HEK293 (cell line): ENCODE measurements at regions not wholly inside any gene's neighbourhood (a gene's known extent, or its start where the extent isn't known, plus 50 kb on each side); places are given as distances from the start of the nearest gene placed in this dataset.

Experiments used
- CTCF ChIA-PET: fragments of 350-600 bp; formaldehyde crosslinking; extraction: SDS; loops from one replicate; lab custom pipeline; 2021; ENCODE audit warnings: antibody characterized with exemption; lab: Yijun Ruan, JAX
- POLR2A ChIA-PET: fragments of 300-600 bp; formaldehyde crosslinking; extraction: SDS; loops from one replicate; lab custom pipeline; 2020; ENCODE audit warnings: antibody characterized with exemption, inconsistent platforms; lab: Yijun Ruan, JAX
- H3K27ac ChIP-seq: fragments of 200-500 bp; sonication (Bioruptor generic); 2 replicates; pipeline ENCODE4 v1.5.1; 2014; ENCODE audit warnings: low read depth, low read length, control low read depth, inconsistent platforms; ENCODE audit errors: extremely low read depth
- H3K36me3 ChIP-seq, 2 experiments: fragments of 200-500 bp in 1 of 2; sonication (Bioruptor generic) in 1 of 2; 1 replicate in 1 of 2; 2 replicates in 1 of 2; pipeline ENCODE4 v1.5.1; 2014 to 2017; ENCODE audit warnings: inconsistent platforms in 2 of 2, low read length in 2 of 2; ENCODE audit not compliant: control insufficient read depth in 2 of 2, insufficient read depth in 1 of 2
- H3K4me1 ChIP-seq: fragments of 200-500 bp; sonication (Bioruptor generic); 2 replicates; pipeline ENCODE4 v1.5.1; 2014; ENCODE audit warnings: mild to moderate bottlenecking, low read length, inconsistent platforms; ENCODE audit not compliant: control insufficient read depth, insufficient read depth
- H3K4me3 ChIP-seq: 2 replicates; pipeline ENCODE4 v1.5.1; 2011; ENCODE audit warnings: low read depth, mild to moderate bottlenecking, control low read depth, low read length, moderate library complexity
- H3K9me3 ChIP-seq: fragments of 200-500 bp; sonication (Bioruptor generic); 2 replicates; pipeline ENCODE4 v1.5.1; 2014; ENCODE audit warnings: low read depth, low read length, inconsistent platforms; ENCODE audit not compliant: control insufficient read depth, insufficient read depth
- BCL11B ChIP-seq: fragments of 450-650 bp; formaldehyde crosslinking; IDR thresholded peaks from 2 replicates; pipeline ENCODE4 v1.5.1; 2016; ENCODE audit warnings: low read depth, missing biosample characterization, missing genetic modification characterization
- GLIS1 ChIP-seq: fragments of 450-650 bp; formaldehyde crosslinking; IDR thresholded peaks from 2 replicates; pipeline ENCODE4 v1.5.1; 2016; ENCODE audit warnings: missing biosample characterization, missing genetic modification characterization
- HOXC10 ChIP-seq: sonication (generic); formaldehyde crosslinking; IDR thresholded peaks from 2 replicates; pipeline ENCODE4 v1.8.1; 2023; ENCODE audit warnings: mild to moderate bottlenecking, missing genetic modification reagents
- KLF9 ChIP-seq: fragments of 450-650 bp; formaldehyde crosslinking; IDR thresholded peaks from 2 replicates; pipeline ENCODE4 v1.5.1; 2016; ENCODE audit warnings: missing biosample characterization, missing genetic modification characterization, low read depth
- MYNN ChIP-seq: fragments of 450-650 bp; formaldehyde crosslinking; IDR thresholded peaks from 2 replicates; pipeline ENCODE4 v1.5.1; 2016; ENCODE audit warnings: missing biosample characterization, missing genetic modification characterization, borderline replicate concordance
- OVOL3 ChIP-seq: fragments of 450-650 bp; formaldehyde crosslinking; IDR thresholded peaks from 2 replicates; pipeline ENCODE4 v1.5.1; 2016; ENCODE audit warnings: missing biosample characterization, missing genetic modification characterization
- PRDM4 ChIP-seq: fragments of 450-650 bp; formaldehyde crosslinking; IDR thresholded peaks from 2 replicates; pipeline ENCODE4 v1.5.1; 2017; ENCODE audit warnings: missing biosample characterization, missing genetic modification characterization
- REST ChIP-seq: fragments of 450-650 bp; formaldehyde crosslinking; IDR thresholded peaks from 2 replicates; pipeline ENCODE4 v1.5.1; 2016; ENCODE audit warnings: missing biosample characterization, missing genetic modification characterization
- SCRT2 ChIP-seq: fragments of 450-650 bp; formaldehyde crosslinking; IDR thresholded peaks from 2 replicates; pipeline ENCODE4 v1.5.1; 2016; ENCODE audit warnings: missing biosample characterization, missing genetic modification characterization
- WT1 ChIP-seq: fragments of 450-650 bp; formaldehyde crosslinking; IDR thresholded peaks from 2 replicates; pipeline ENCODE4 v1.5.1; 2016; ENCODE audit warnings: missing biosample characterization, missing genetic modification characterization
- YY1 ChIP-seq: fragments of 450-650 bp; formaldehyde crosslinking; IDR thresholded peaks from 2 replicates; pipeline ENCODE4 v1.5.1; 2018; ENCODE audit warnings: missing biosample characterization, missing genetic modification characterization
- ZBTB6 ChIP-seq: fragments of 450-650 bp; formaldehyde crosslinking; IDR thresholded peaks from 2 replicates; pipeline ENCODE4 v1.5.1; 2017; ENCODE audit warnings: missing biosample characterization, missing genetic modification characterization
- ZBTB8A ChIP-seq: fragments of 450-650 bp; formaldehyde crosslinking; IDR thresholded peaks from 2 replicates; pipeline ENCODE4 v1.5.1; 2016; ENCODE audit warnings: missing biosample characterization, missing genetic modification characterization
- ZFHX2 ChIP-seq: fragments of 450-650 bp; formaldehyde crosslinking; conservative IDR thresholded peaks from 2 replicates; pipeline ENCODE4 v1.5.1; 2016; ENCODE audit warnings: missing biosample characterization, missing genetic modification characterization
- ZFP69B ChIP-seq: fragments of 450-650 bp; formaldehyde crosslinking; IDR thresholded peaks from 2 replicates; pipeline ENCODE4 v1.5.1; 2016; ENCODE audit warnings: missing biosample characterization, missing genetic modification characterization
- ZIC2 ChIP-seq: fragments of 450-650 bp; formaldehyde crosslinking; IDR thresholded peaks from 2 replicates; pipeline ENCODE4 v1.5.1; 2016; ENCODE audit warnings: missing biosample characterization, missing genetic modification characterization
- ZNF114 ChIP-seq: fragments of 450-650 bp; formaldehyde crosslinking; IDR thresholded peaks from 2 replicates; pipeline ENCODE4 v1.5.0; 2017; ENCODE audit warnings: missing biosample characterization, missing genetic modification characterization
- ZNF133 ChIP-seq: fragments of 450-650 bp; formaldehyde crosslinking; IDR thresholded peaks from 2 replicates; pipeline ENCODE4 v1.5.1; 2016; ENCODE audit warnings: missing biosample characterization, missing genetic modification characterization
- ZNF248 ChIP-seq: fragments of 450-650 bp; formaldehyde crosslinking; IDR thresholded peaks from 2 replicates; pipeline ENCODE4 v1.5.1; 2017; ENCODE audit warnings: missing biosample characterization, missing genetic modification characterization
- ZNF362 ChIP-seq: fragments of 450-650 bp; formaldehyde crosslinking; IDR thresholded peaks from 2 replicates; pipeline ENCODE4 v1.5.1; 2016; ENCODE audit warnings: missing biosample characterization, missing genetic modification characterization
- ZNF37A ChIP-seq: fragments of 450-650 bp; IDR thresholded peaks from 2 replicates; pipeline ENCODE4 v1.5.1; 2018; ENCODE audit warnings: missing biosample characterization, missing genetic modification characterization
- ZNF610 ChIP-seq: fragments of 450-650 bp; formaldehyde crosslinking; IDR thresholded peaks from 2 replicates; pipeline ENCODE4 v1.5.1; 2016; ENCODE audit warnings: missing biosample characterization, missing genetic modification characterization, borderline replicate concordance
- ZNF624 ChIP-seq: fragments of 450-650 bp; formaldehyde crosslinking; IDR thresholded peaks from 2 replicates; pipeline ENCODE4 v1.5.1; 2017; ENCODE audit warnings: missing biosample characterization, missing genetic modification characterization

- TF ChIP-seq REST (no peak), ZFP69B (tag by site-specific recombination) (no peak), SCRT2 (tag by site-specific recombination) (peak; percentile 55), ZFHX2 (tag by site-specific recombination) (peak; percentile 60), ZNF248 (tag by site-specific recombination) (no peak), ZNF133 (tag by site-specific recombination) (no peak)
Observed at GRCh38 chr6:21949211-21949801, 347.5 kb downstream of the PRL start (continued).

- no peak overlapping the region for H3K4me3 ChIP-seq
- TF ChIP-seq BCL11B (tag by site-specific recombination) = no peak
- no peak for TF ChIP-seq MYNN (tag by site-specific recombination)
- no peak for TF ChIP-seq ZNF114 (tag by site-specific recombination)
- no peak for TF ChIP-seq ZBTB8A (tag by site-specific recombination)
- TF ChIP-seq GLIS1 = no peak
- TF ChIP-seq ZNF624 (tag by site-specific recombination) = no peak
- TF ChIP-seq SCRT2 (tag by site-specific recombination) = no peak
- TF ChIP-seq OVOL3 (tag by site-specific recombination) = no peak
- TF ChIP-seq, all 188 proteins: peak for 0
- CTCF ChIA-PET = no interaction called here
- H3K27ac ChIP-seq = peak overlapping the region; percentile 48
- no peaks in the 10 kb centered on the region for H3K36me3 ChIP-seq
- H3K9me3 ChIP-seq = no peaks in the 10 kb centered on the region
- POLR2A ChIA-PET = interaction anchor here (4.0 kb wide), 1 partner anchor 358 kb away, joined by 53 read pairs; the partner anchor contains the start of gene SOX4
- peaks cover 44% of the 10 kb centered on the region for H3K4me1 ChIP-seq
Observed at GRCh38 chr6:21952367-21952766, 344.5 kb downstream of the PRL start.

- ChIA-PET POLR2A (interaction anchor here (0.5 to 3.1 kb wide), 13 partner anchors 13 to 377 kb away, joined by 3 to 52 read pairs (median 5); partner anchors contain the start of gene SOX4), CTCF (interaction anchor here (0.6 to 1.0 kb wide), 3 partner anchors 19 to 1225 kb away, joined by 3 to 4 read pairs (median 3); no protein-coding TSS in a partner anchor)
- TF ChIP-seq ZNF37A (tag by site-specific recombination) (no peak), ZNF610 (tag by site-specific recombination) (peak; percentile 79; the same call in 1 of the 2 replicates), PRDM4 (peak; percentile 93), HOXC10 (CRISPR knock-in tag) (no peak), OVOL3 (tag by site-specific recombination) (peak; percentile 81), ZNF362 (tag by site-specific recombination) (no peak), ZIC2 (tag by site-specific recombination) (peak; percentile 82), KLF9 (peak; percentile 72), WT1 (tag by site-specific recombination) (peak; percentile 97), YY1 (tag by site-specific recombination) (peak; percentile 38; the same call in 1 of the 2 replicates), ZBTB6 (tag by site-specific recombination) (peak; percentile 85)
Observed at GRCh38 chr6:21953831-21954801, 342.7 kb downstream of the PRL start.

More at GRCh38 chr6:21953831-21954801, 342.7 kb downstream of the PRL start:
- no peaks in the 10 kb centered on the region for H3K36me3 ChIP-seq
- H3K4me1 ChIP-seq = peaks cover 29% of the 10 kb centered on the region
- peak overlapping the region; percentile 97 for H3K27ac ChIP-seq
- H3K9me3 ChIP-seq = no peaks in the 10 kb centered on the region
- no peak overlapping the region for H3K4me3 ChIP-seq
